ENCODE measurements at regions not wholly inside any gene's neighbourhood (a gene's known extent, or its start where the extent isn't known, plus 50 kb on each side); places are given as distances from the start of the nearest gene placed in this dataset.

GRCh38 chr9:26234865-26235264 lies 556.6 kb upstream of the TUSC1 start (continued):
- TF ChIP-seq CREB5 (CRISPR knock-in tag; IDR thresholded peaks at IDR 0.05; ENCODE audit: low read depth): no peak
- no peak for TF ChIP-seq ZNF70 (CRISPR knock-in tag; IDR thresholded peaks at IDR 0.05)

GRCh38 chr9:26231391-26231790 lies 553.1 kb upstream of the TUSC1 start:
- TF ChIP-seq OSR1 (CRISPR knock-in tag; IDR thresholded peaks at IDR 0.05) (no peak), TCF4 (CRISPR knock-in tag; IDR thresholded peaks at IDR 0.05; ENCODE audit: borderline replicate concordance) (no peak), ZFP30 (CRISPR knock-in tag; IDR thresholded peaks at IDR 0.05) (no peak)
- no peak for ATAC-seq

GRCh38 chr9:26229324-26230054 lies 551.2 kb upstream of the TUSC1 start:
- no peak for ATAC-seq
- TF ChIP-seq PPARA (CRISPR knock-in tag; IDR thresholded peaks at IDR 0.05; ENCODE audit: borderline replicate concordance) (no peak), ZFP30 (CRISPR knock-in tag; IDR thresholded peaks at IDR 0.05) (no peak), SNAI2 (CRISPR knock-in tag; IDR thresholded peaks at IDR 0.05) (no peak), CSDC2 (CRISPR knock-in tag; IDR thresholded peaks at IDR 0.05) (no peak), TCF4 (CRISPR knock-in tag; IDR thresholded peaks at IDR 0.05; ENCODE audit: borderline replicate concordance) (no peak), ESRRG (CRISPR knock-in tag; IDR thresholded peaks at IDR 0.05) (no peak), POU6F1 (CRISPR knock-in tag; IDR thresholded peaks at IDR 0.05; ENCODE audit: borderline replicate concordance, low read depth) (no peak), RARB (CRISPR knock-in tag; IDR thresholded peaks at IDR 0.05) (no peak), TOX (CRISPR knock-in tag; IDR thresholded peaks at IDR 0.05; ENCODE audit: borderline replicate concordance) (no peak), ZC3H10 (CRISPR knock-in tag; IDR thresholded peaks at IDR 0.05) (no peak), ZNF565 (CRISPR knock-in tag; conservative IDR thresholded peaks at IDR 0.05; ENCODE audit: low read depth) (no peak), ZNF70 (CRISPR knock-in tag; IDR thresholded peaks at IDR 0.05) (no peak), ISL1 (CRISPR knock-in tag; IDR thresholded peaks at IDR 0.05) (no peak), CREB5 (CRISPR knock-in tag; IDR thresholded peaks at IDR 0.05; ENCODE audit: low read depth) (no peak), ARNTL (CRISPR knock-in tag; IDR thresholded peaks at IDR 0.05; ENCODE audit: borderline replicate concordance, low read depth) (no peak), ZFP3 (CRISPR knock-in tag; IDR thresholded peaks at IDR 0.05) (no peak), PATZ1 (CRISPR knock-in tag; IDR thresholded peaks at IDR 0.05; ENCODE audit: borderline replicate concordance) (no peak), CSRNP3 (CRISPR knock-in tag; IDR thresholded peaks at IDR 0.05) (no peak)

GRCh38 chr9:26228273-26228672 lies 550.0 kb upstream of the TUSC1 start:
- ATAC-seq: no peak
- TF ChIP-seq ZNF8 (CRISPR knock-in tag; IDR thresholded peaks at IDR 0.05): no peak
- no peak for TF ChIP-seq SNAI2 (CRISPR knock-in tag; IDR thresholded peaks at IDR 0.05)
- no peak for TF ChIP-seq ISL1 (CRISPR knock-in tag; IDR thresholded peaks at IDR 0.05)
- no peak for TF ChIP-seq BACH2 (CRISPR knock-in tag; IDR thresholded peaks at IDR 0.05; ENCODE audit: borderline replicate concordance)
- TF ChIP-seq PPARA (CRISPR knock-in tag; IDR thresholded peaks at IDR 0.05; ENCODE audit: borderline replicate concordance): no peak
- no peak for TF ChIP-seq RARB (CRISPR knock-in tag; IDR thresholded peaks at IDR 0.05)
- no peak for TF ChIP-seq ZC3H10 (CRISPR knock-in tag; IDR thresholded peaks at IDR 0.05)
- TF ChIP-seq ZNF70 (CRISPR knock-in tag; IDR thresholded peaks at IDR 0.05): no peak
- no peak for TF ChIP-seq TCF4 (CRISPR knock-in tag; IDR thresholded peaks at IDR 0.05; ENCODE audit: borderline replicate concordance)
- TF ChIP-seq ZFP3 (CRISPR knock-in tag; IDR thresholded peaks at IDR 0.05): no peak
- no peak for TF ChIP-seq OSR1 (CRISPR knock-in tag; IDR thresholded peaks at IDR 0.05)
- no peak for TF ChIP-seq CSDC2 (CRISPR knock-in tag; IDR thresholded peaks at IDR 0.05)
- no peak for TF ChIP-seq GLIS3 (CRISPR knock-in tag; IDR thresholded peaks at IDR 0.05)

Data from SK-N-SH treated with all-trans-retinoic acid at 6 μM for 48 hours (cell line).